ENCODE measurements at regions not wholly inside any gene's neighbourhood (a gene's known extent, or its start where the extent isn't known, plus 50 kb on each side); places are given as distances from the start of the nearest gene placed in this dataset.

GRCh38 chr2:237158194-237158593 is 72.5 kb downstream of the COPS8 start:
- H3K27me3 ChIP-seq (ENCODE audit: control insufficient read depth in 2 of 2, insufficient read depth in 2 of 2, low read length in 2 of 2): no peaks in the 10 kb centered on the region
- FAIRE-seq (no peak), DNase-seq (ENCODE audit: low read depth, low spot score) (no peak)
- ChIA-PET POLR2A (no interaction called here), CTCF (interaction anchor here (2.3 kb wide), 1 partner anchor 413 kb away, joined by 9 read pairs; no protein-coding TSS in a partner anchor)
- intact Hi-C loops (cut with micrococcal nuclease): no loop called here
- H3K27ac ChIP-seq (ENCODE audit: insufficient read depth, low read depth, low read length): no peak overlapping the region
- no peaks in the 10 kb centered on the region for H3K9me1 ChIP-seq (replicated peaks; ENCODE audit: control insufficient read depth, extremely low read depth, insufficient read depth, low read length)
- TF ChIP-seq POLR2AphosphoS5 (IDR thresholded peaks at IDR 0.05; ENCODE audit: insufficient read depth, low read depth, low read length) (no peak), POLR2A (IDR thresholded peaks at IDR 0.05; ENCODE audit: low read depth, low read length) (no peak), GATA2 (IDR thresholded peaks at IDR 0.05; ENCODE audit: insufficient read depth, insufficient read length, low read depth, low read length) (no peak), EZH2 (IDR thresholded peaks at IDR 0.05; ENCODE audit: borderline replicate concordance, low read depth, low read length, severe bottlenecking) (no peak), MYC (IDR thresholded peaks at IDR 0.05; ENCODE audit: low read depth, low read length) (no peak), CTCF (IDR thresholded peaks at IDR 0.05; ENCODE audit: extremely low read depth in 1 of 2, insufficient read depth in 1 of 2, low read depth in 1 of 2, low read length in 2 of 2) (no peak), JUN (IDR thresholded peaks at IDR 0.05; ENCODE audit: borderline replicate concordance, insufficient read depth, insufficient read length, low read depth) (no peak), FOS (IDR thresholded peaks at IDR 0.05; ENCODE audit: borderline replicate concordance, insufficient read depth, low read length) (no peak)
- TF ChIP-seq, protein P1, sequence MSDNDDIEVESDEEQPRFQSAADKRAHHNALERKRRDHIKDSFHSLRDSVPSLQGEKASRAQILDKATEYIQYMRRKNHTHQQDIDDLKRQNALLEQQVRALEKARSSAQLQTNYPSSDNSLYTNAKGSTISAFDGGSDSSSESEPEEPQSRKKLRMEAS (IDR thresholded peaks at IDR 0.05; ENCODE audit: insufficient read depth, insufficient read length): no peak
- H3K4me1 ChIP-seq (ENCODE audit: control insufficient read depth, extremely low read depth, insufficient read depth, low read length): peaks cover 12% of the 10 kb centered on the region
- no peaks in the 10 kb centered on the region for H4K20me1 ChIP-seq (replicated peaks; ENCODE audit: control insufficient read depth, extremely low read depth, insufficient read depth, low read length)
- dilution Hi-C loops (cut with MboI; ENCODE audit: extremely low pct_ligation_motif_present, low sequenced_read_pairs): no loop called here
- no peak overlapping the region for H2AFZ ChIP-seq (ENCODE audit: low read depth, low read length)
- H3K79me2 ChIP-seq (ENCODE audit: control insufficient read depth, insufficient read depth, low read length): no peaks in the 10 kb centered on the region
- H3K9me3 ChIP-seq (replicated peaks; ENCODE audit: control insufficient read depth, insufficient read depth, low read length): no peaks in the 10 kb centered on the region
- H3K4me3 ChIP-seq (replicated peaks in 1 of 3; ENCODE audit: insufficient read depth in 1 of 3, low read depth in 1 of 3, low read length in 3 of 3): no peak overlapping the region
- no TSS peak for BruUV-seq (replicated peaks)
- H3K4me2 ChIP-seq (ENCODE audit: insufficient read depth, low read length): no peak overlapping the region
- no peak overlapping the region for H3K9ac ChIP-seq (replicated peaks; ENCODE audit: extremely low read depth, insufficient read depth, low read length)
- H3K36me3 ChIP-seq (ENCODE audit: control insufficient read depth in 2 of 2, extremely low read depth in 1 of 2, insufficient read depth in 2 of 2, low read length in 2 of 2): no peaks in the 10 kb centered on the region
